ENCODE measurements at regions not wholly inside any gene's neighbourhood (a gene's known extent, or its start where the extent isn't known, plus 50 kb on each side); places are given as distances from the start of the nearest gene placed in this dataset.

DNA sequence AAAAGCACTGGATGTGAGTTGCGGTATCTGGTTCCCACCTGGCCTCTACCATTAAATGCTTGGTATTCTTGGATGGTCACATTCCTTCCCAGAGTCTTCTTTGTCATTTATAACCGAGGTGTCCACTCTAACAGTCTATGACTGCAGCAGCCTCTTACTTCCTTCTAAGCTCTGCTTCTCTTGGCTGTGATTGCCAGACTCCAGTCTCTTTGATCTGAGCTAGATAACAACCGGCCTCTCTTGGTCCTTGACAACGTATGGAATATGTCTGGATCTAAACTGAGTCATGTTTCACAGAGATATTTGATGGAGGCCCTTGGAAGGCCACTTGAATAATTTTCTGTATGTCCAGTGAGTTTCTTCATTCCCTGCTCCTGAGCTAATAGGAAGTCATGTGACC is 141.6 kb upstream of the TENM4 start:
- H3K9me3 ChIP-seq (ENCODE audit: low read length), result no peaks in the 10 kb centered on the region
- intact Hi-C loops (cut with micrococcal nuclease; ENCODE audit: unreplicated experiment), result no loop called here
- ChIA-PET CTCF (ENCODE audit: unreplicated experiment) (interaction anchor here (0.6 kb wide), 1 partner anchor 1205 kb away, joined by 3 read pairs; no protein-coding TSS in a partner anchor), POLR2A (interaction anchor here (0.6 to 0.8 kb wide), 3 partner anchors 8 to 66 kb away, joined by 3 to 4 read pairs (median 3); no protein-coding TSS in a partner anchor)
- H3K4me2 ChIP-seq (ENCODE audit: low read length), result no peak overlapping the region
- H3K4me3 ChIP-seq (ENCODE audit: low read depth, low read length, poor library complexity, severe bottlenecking), result no peak overlapping the region
- H3K36me3 ChIP-seq (ENCODE audit: insufficient read depth, low read length), result no peaks in the 10 kb centered on the region
- TF ChIP-seq EZH2phosphoT487 (IDR thresholded peaks at IDR 0.05; ENCODE audit: borderline replicate concordance, low read depth, low read length), result no peak
- TF ChIP-seq, protein P1, sequence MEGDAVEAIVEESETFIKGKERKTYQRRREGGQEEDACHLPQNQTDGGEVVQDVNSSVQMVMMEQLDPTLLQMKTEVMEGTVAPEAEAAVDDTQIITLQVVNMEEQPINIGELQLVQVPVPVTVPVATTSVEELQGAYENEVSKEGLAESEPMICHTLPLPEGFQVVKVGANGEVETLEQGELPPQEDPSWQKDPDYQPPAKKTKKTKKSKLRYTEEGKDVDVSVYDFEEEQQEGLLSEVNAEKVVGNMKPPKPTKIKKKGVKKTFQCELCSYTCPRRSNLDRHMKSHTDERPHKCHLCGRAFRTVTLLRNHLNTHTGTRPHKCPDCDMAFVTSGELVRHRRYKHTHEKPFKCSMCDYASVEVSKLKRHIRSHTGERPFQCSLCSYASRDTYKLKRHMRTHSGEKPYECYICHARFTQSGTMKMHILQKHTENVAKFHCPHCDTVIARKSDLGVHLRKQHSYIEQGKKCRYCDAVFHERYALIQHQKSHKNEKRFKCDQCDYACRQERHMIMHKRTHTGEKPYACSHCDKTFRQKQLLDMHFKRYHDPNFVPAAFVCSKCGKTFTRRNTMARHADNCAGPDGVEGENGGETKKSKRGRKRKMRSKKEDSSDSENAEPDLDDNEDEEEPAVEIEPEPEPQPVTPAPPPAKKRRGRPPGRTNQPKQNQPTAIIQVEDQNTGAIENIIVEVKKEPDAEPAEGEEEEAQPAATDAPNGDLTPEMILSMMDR (conservative IDR thresholded peaks at IDR 0.05; ENCODE audit: low read length), result no peak
- no TSS peak for BruUV-seq (replicated peaks)
- no peak overlapping the region for H2AFZ ChIP-seq (ENCODE audit: low read length)
- H3K9me2 ChIP-seq (ENCODE audit: insufficient read depth, low read length), result no peaks in the 10 kb centered on the region
- no peaks in the 10 kb centered on the region for H3K4me1 ChIP-seq (ENCODE audit: insufficient read depth, low read length, poor library complexity, severe bottlenecking)
- no peak for DNase-seq (ENCODE audit: low spot score)
- no peaks in the 10 kb centered on the region for H3K79me2 ChIP-seq (ENCODE audit: insufficient read depth, low read depth, low read length)
- no peaks in the 10 kb centered on the region for H4K20me1 ChIP-seq (ENCODE audit: insufficient read depth, low read length)
- no peak overlapping the region for H3K27ac ChIP-seq (ENCODE audit: low read depth, low read length, poor library complexity, severe bottlenecking)

GRCh38 chr11:79579063-79579462 is 138.2 kb upstream of the TENM4 start:
- no peaks in the 10 kb centered on the region for H3K9me3 ChIP-seq (ENCODE audit: low read length)
- no peaks in the 10 kb centered on the region for H4K20me1 ChIP-seq (ENCODE audit: insufficient read depth, low read length)
- intact Hi-C loops (cut with micrococcal nuclease; ENCODE audit: unreplicated experiment), result no loop called here
- H3K4me1 ChIP-seq (ENCODE audit: insufficient read depth, low read length, poor library complexity, severe bottlenecking), result no peaks in the 10 kb centered on the region
- H2AFZ ChIP-seq (ENCODE audit: low read length), result no peak overlapping the region
- BruUV-seq (replicated peaks), result no TSS peak
- H3K79me2 ChIP-seq (ENCODE audit: insufficient read depth, low read depth, low read length), result no peaks in the 10 kb centered on the region
- H3K9me2 ChIP-seq (ENCODE audit: insufficient read depth, low read length), result no peaks in the 10 kb centered on the region
- no peak overlapping the region for H3K27ac ChIP-seq (ENCODE audit: low read depth, low read length, poor library complexity, severe bottlenecking)
- TF ChIP-seq, protein P1 (conservative IDR thresholded peaks at IDR 0.05; ENCODE audit: low read length), result no peak
- TF ChIP-seq EZH2phosphoT487 (IDR thresholded peaks at IDR 0.05; ENCODE audit: borderline replicate concordance, low read depth, low read length), result no peak
- no peak overlapping the region for H3K4me2 ChIP-seq (ENCODE audit: low read length)
- H3K4me3 ChIP-seq (ENCODE audit: low read depth, low read length, poor library complexity, severe bottlenecking), result no peak overlapping the region
- ChIA-PET POLR2A (interaction anchor here (0.7 kb wide), 1 partner anchor 782 kb away, joined by 3 read pairs; no protein-coding TSS in a partner anchor), CTCF (ENCODE audit: unreplicated experiment) (no interaction called here)
- DNase-seq (ENCODE audit: low spot score), result no peak
- no peaks in the 10 kb centered on the region for H3K36me3 ChIP-seq (ENCODE audit: insufficient read depth, low read length)

DNA sequence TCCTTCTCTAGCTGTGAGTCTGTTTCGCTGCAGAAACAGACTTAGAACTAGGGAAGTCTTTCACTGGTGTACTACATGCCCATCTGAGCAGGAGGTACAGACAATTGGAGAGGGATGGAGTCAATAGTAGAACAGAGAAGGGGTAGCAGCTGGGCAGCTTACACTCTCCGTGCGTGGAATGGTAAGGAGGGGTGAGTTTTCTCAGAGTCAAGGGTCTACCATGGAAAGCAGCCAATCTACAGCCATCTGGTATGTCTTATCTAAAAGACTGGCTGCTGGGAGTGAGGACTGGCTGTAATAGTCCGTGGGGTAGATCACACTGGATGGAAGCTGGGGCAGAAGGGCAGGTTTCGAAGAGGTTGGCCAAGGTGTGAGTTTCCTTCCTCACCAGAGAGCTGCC is 137.3 kb upstream of the TENM4 start:
- no peaks in the 10 kb centered on the region for H4K20me1 ChIP-seq (ENCODE audit: insufficient read depth, low read length)
- ChIA-PET POLR2A (no interaction called here), CTCF (ENCODE audit: unreplicated experiment) (no interaction called here)
- H3K4me1 ChIP-seq (ENCODE audit: insufficient read depth, low read length, poor library complexity, severe bottlenecking), result no peaks in the 10 kb centered on the region
- DNase-seq (ENCODE audit: low spot score), result no peak
- intact Hi-C loops (cut with micrococcal nuclease; ENCODE audit: unreplicated experiment), result no loop called here
- no peaks in the 10 kb centered on the region for H3K36me3 ChIP-seq (ENCODE audit: insufficient read depth, low read length)
- H3K79me2 ChIP-seq (ENCODE audit: insufficient read depth, low read depth, low read length), result no peaks in the 10 kb centered on the region
- no peak for TF ChIP-seq EZH2phosphoT487 (IDR thresholded peaks at IDR 0.05; ENCODE audit: borderline replicate concordance, low read depth, low read length)
- TF ChIP-seq, protein P1 (conservative IDR thresholded peaks at IDR 0.05; ENCODE audit: low read length), result no peak
- H3K27ac ChIP-seq (ENCODE audit: low read depth, low read length, poor library complexity, severe bottlenecking), result no peak overlapping the region
- no peak overlapping the region for H3K4me3 ChIP-seq (ENCODE audit: low read depth, low read length, poor library complexity, severe bottlenecking)
- no TSS peak for BruUV-seq (replicated peaks)
- no peaks in the 10 kb centered on the region for H3K9me2 ChIP-seq (ENCODE audit: insufficient read depth, low read length)
- no peak overlapping the region for H3K4me2 ChIP-seq (ENCODE audit: low read length)
- H2AFZ ChIP-seq (ENCODE audit: low read length), result no peak overlapping the region
- no peaks in the 10 kb centered on the region for H3K9me3 ChIP-seq (ENCODE audit: low read length)
